ENCODE measurements at regions not wholly inside any gene's neighbourhood (a gene's known extent, or its start where the extent isn't known, plus 50 kb on each side); places are given as distances from the start of the nearest gene placed in this dataset.

GRCh38 chr6:53429401-53429800 is 80.7 kb upstream of the ELOVL5 start:
- no peaks in the 10 kb centered on the region for H3K27me3 ChIP-seq (ENCODE audit: insufficient read depth, poor library complexity, severe bottlenecking)
- TF ChIP-seq GABPA (IDR thresholded peaks at IDR 0.05; ENCODE audit: low read depth), result no peak
- TF ChIP-seq SPI1 (IDR thresholded peaks at IDR 0.05; ENCODE audit: borderline replicate concordance, low read depth), result no peak
- no peak for TF ChIP-seq REST (IDR thresholded peaks at IDR 0.05; ENCODE audit: insufficient replicate concordance, low read depth)
- TF ChIP-seq, protein P1, sequence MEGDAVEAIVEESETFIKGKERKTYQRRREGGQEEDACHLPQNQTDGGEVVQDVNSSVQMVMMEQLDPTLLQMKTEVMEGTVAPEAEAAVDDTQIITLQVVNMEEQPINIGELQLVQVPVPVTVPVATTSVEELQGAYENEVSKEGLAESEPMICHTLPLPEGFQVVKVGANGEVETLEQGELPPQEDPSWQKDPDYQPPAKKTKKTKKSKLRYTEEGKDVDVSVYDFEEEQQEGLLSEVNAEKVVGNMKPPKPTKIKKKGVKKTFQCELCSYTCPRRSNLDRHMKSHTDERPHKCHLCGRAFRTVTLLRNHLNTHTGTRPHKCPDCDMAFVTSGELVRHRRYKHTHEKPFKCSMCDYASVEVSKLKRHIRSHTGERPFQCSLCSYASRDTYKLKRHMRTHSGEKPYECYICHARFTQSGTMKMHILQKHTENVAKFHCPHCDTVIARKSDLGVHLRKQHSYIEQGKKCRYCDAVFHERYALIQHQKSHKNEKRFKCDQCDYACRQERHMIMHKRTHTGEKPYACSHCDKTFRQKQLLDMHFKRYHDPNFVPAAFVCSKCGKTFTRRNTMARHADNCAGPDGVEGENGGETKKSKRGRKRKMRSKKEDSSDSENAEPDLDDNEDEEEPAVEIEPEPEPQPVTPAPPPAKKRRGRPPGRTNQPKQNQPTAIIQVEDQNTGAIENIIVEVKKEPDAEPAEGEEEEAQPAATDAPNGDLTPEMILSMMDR (IDR thresholded peaks at IDR 0.05; ENCODE audit: insufficient read depth, low read length), result no peak
- no peak for TF ChIP-seq POLR2AphosphoS5 (IDR thresholded peaks at IDR 0.05; ENCODE audit: low read depth)
- DNase-seq (ENCODE audit: low read depth in 1 of 2, low spot score in 1 of 2), result no peak
- no peak overlapping the region for H3K27ac ChIP-seq (replicated peaks)
- H3K4me3 ChIP-seq (replicated peaks; ENCODE audit: insufficient read depth, low read length), result no peak overlapping the region

DNA sequence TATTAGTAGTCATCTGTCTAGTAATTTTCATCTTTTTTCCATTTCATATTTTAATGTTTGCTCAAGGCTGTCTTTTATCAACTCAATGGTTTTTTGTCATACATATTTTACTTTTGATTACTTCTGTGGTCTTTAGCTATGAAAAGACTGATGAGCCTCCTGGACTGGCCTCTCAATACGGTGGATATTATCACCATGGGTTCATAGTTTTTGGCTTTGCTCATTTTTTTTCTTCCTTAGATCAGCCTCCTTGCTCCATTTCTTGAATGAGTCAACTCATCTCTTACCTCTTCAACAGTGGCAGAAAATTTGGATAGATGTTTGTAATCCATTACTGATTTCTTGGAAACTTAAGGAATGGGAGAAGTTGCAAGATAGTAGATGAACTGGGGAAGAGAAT is 80.1 kb upstream of the ELOVL5 start:
- Histone ChIP-seq H3K27me3 (ENCODE audit: insufficient read depth, poor library complexity, severe bottlenecking) (no peaks in the 10 kb centered on the region), H3K27ac (replicated peaks) (no peak overlapping the region), H3K4me3 (replicated peaks; ENCODE audit: insufficient read depth, low read length) (no peak overlapping the region)
- no peak for DNase-seq (ENCODE audit: low read depth in 1 of 2, low spot score in 1 of 2)
- no peak for TF ChIP-seq REST (IDR thresholded peaks at IDR 0.05; ENCODE audit: insufficient replicate concordance, low read depth)
- no peak for TF ChIP-seq POLR2AphosphoS5 (IDR thresholded peaks at IDR 0.05; ENCODE audit: low read depth)
- TF ChIP-seq, protein P1 (IDR thresholded peaks at IDR 0.05; ENCODE audit: insufficient read depth, low read length), result no peak
- TF ChIP-seq SPI1 (IDR thresholded peaks at IDR 0.05; ENCODE audit: borderline replicate concordance, low read depth), result no peak
- no peak for TF ChIP-seq GABPA (IDR thresholded peaks at IDR 0.05; ENCODE audit: low read depth)

- H3K4me3 ChIP-seq (replicated peaks; ENCODE audit: insufficient read depth, low read length), result no peak overlapping the region
- H3K27me3 ChIP-seq (ENCODE audit: insufficient read depth, poor library complexity, severe bottlenecking), result no peaks in the 10 kb centered on the region
- no peak for TF ChIP-seq GABPA (IDR thresholded peaks at IDR 0.05; ENCODE audit: low read depth)
- TF ChIP-seq, protein P1 (IDR thresholded peaks at IDR 0.05; ENCODE audit: insufficient read depth, low read length), result no peak
- no peak for TF ChIP-seq SPI1 (IDR thresholded peaks at IDR 0.05; ENCODE audit: borderline replicate concordance, low read depth)
- TF ChIP-seq POLR2AphosphoS5 (IDR thresholded peaks at IDR 0.05; ENCODE audit: low read depth), result no peak
- no peak for TF ChIP-seq REST (IDR thresholded peaks at IDR 0.05; ENCODE audit: insufficient replicate concordance, low read depth)
- H3K27ac ChIP-seq (replicated peaks), result no peak overlapping the region
- DNase-seq (ENCODE audit: low read depth in 1 of 2, low spot score in 1 of 2), result no peak
Measured at GRCh38 chr6:53426667-53427270, 78.0 kb upstream of the ELOVL5 start.
